HG02981 (cell line): ENCODE measurements at regions not wholly inside any gene's neighbourhood (a gene's known extent, or its start where the extent isn't known, plus 50 kb on each side); places are given as distances from the start of the nearest gene placed in this dataset.
"Not testable (repeated sequence)": the region's sequence is repeated elsewhere in the genome, so short reads cannot be mapped to it uniquely, and the experiment has no call there.

Experiments used
- ATAC-seq: cut with Tn5 transposase; IDR thresholded peaks from one replicate; pipeline ENCODE4 v1.9.1; 2021; ENCODE audit warnings: mild to moderate bottlenecking, moderate library complexity; ENCODE audit not compliant: unreplicated experiment

DNA sequence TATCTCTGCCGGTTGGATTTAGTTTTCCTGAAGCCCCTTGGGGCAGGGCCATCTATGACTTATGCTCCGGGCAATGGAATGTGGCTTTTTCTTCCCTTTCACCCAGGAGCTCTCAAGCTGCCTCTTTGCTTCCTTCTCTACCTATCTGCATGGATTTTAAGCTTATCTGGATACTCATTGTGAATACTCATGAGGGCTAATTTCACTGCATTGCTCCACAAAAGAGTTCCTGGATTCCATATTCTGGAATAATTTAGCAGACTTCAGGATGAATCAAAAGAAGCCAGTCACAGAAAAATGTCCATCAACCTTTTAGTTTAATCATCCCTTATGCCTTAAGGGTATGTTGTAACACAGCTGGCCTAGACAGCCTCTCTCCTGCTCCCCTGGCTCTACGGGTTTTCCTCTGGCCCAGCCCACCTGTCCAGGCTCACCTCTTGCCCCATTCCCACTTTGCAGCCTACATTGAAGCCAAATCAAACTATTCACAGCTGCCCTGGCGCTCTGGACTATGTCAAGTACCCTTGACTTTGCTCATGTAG, 122.8 kb upstream of the RMDN2 start:
- no peak for ATAC-seq

DNA sequence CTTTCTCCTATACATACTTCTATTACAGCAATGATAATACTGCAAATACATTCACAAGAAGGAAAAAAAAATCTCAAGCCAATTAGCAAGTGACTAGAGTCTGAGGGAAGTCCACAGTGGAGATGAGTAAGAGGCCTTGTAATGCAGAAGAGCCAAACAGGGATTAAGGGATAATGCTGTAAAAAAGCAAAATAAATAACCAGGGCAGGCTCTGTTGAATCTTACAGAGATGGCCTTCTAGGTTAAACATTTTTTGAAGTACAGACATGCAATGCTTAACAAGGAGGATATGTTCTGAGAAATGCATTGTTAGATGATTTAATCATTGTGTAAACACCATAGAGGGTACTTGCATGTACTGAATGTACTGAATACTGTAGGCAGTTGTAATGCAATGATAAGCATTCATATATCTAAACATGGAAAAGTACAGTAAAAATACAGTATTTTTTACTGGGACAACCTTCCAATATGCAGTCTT, 122.1 kb upstream of the RMDN2 start:
- no peak for ATAC-seq

DNA sequence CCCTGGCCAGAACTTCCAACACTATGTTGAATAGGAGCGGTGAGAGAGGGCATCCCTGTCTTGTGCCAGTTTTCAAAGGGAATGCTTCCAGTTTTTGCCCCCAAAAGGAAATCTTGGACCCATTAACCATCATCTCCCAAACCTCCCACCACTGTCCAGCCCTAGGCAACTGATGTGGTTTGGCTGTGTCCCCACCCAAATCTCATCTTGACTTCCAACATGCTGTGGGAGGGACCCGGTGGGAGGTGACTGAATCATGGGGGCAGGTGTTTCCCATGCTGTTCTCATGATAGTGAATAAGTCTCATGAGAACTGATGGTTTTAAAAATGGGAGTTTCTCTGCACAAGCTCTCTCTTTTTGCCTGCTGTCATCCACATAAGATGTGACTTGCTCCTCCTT, 119.1 kb upstream of the RMDN2 start:
- not testable (repeated sequence) for ATAC-seq

DNA sequence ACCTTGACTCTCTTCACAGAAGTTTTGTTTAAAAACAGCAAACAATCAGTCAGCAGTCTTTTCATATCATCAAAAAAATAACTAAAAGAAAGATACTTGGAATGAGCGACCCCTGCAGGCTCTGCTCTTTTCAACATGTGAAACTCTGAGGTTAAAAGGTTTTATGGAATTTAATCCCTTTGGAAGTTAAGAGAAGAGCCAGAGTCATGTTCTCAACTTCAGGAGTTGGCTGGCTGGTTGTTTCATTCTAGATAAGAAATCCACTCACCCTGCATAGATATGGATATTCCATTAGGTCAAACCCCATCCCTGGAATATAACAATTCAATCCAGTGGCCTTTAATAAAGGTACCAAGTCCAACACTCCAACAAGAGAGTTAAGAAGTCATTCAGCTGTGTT, 115.6 kb upstream of the RMDN2 start:
- no peak for ATAC-seq

GRCh38 chr2:37809931-37810570, 115.0 kb upstream of the RMDN2 start:
- no peak for ATAC-seq

DNA sequence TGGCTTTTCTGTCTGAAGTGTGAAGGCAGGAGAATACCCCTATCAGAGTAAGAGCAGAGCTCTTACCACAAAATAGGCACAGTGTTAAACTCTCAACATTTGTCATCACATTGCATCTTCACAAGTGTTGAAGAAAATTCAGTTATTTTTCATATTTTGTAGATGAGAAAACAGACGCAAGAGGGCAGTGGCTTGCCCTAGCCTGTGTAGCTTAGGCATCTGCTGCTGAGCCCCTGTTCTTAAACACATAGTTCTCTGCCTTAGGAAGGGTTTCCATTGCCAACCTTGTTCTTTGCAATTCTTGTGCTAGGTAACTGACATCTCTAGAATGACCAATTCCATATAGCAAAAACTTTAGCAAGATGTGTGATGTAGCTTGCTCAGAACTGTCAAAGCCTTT, 112.7 kb upstream of the RMDN2 start:
- ATAC-seq: no peak

- ATAC-seq: no peak
Observed at GRCh38 chr2:37812941-37813730, 112.0 kb upstream of the RMDN2 start.

DNA sequence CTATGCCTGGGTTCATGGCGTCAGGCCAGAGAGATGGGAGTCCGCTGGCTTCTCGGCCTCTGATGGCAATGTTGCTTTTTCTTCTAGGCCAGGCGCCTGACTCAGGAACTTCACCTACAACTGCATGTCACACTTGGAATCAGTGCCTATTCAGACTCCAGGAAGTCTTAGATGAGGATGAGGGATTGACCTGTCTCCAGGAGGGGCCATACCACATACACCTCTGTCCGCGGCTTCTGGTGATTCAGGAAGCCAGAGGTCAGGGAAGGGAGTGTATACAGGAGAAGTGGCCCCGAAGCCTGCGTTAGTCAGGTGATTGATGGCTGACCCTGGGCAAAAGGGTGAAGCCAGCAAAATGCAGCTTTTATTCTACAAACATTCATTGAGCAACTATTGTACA, 109.1 kb upstream of the RMDN2 start:
- ATAC-seq: no peak

GRCh38 chr2:37816686-37817085, 108.4 kb upstream of the RMDN2 start:
- no peak for ATAC-seq

- no peak for ATAC-seq
Observed at GRCh38 chr2:37819186-37819585, 105.9 kb upstream of the RMDN2 start.

DNA sequence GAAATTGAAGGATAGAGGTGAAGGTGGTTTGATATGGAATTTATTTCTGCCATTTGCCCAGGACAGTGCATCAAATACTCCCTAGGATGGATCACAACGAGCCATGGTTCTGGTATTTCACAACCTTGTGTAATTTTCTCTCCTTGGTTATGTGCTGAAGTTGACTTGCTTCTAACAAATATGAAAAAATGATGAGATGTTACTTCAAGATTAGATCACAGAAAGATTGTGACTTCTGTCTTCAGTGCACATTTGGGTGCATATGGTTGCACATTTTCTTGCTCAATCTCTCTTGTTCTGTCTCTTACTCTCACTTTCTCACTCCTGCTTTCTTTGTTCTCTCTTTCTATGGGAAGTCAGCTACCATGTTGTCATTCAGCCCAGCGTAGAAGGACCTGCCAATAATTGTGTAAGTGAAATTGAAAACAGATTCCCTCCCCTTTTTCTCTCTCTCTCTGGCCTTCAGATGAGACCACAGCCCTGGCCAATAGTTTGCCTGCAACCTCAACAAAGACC, 104.6 kb upstream of the RMDN2 start:
- ATAC-seq: no peak

- no peak for ATAC-seq
Observed at GRCh38 chr2:37825586-37825985, 99.5 kb upstream of the RMDN2 start.

DNA sequence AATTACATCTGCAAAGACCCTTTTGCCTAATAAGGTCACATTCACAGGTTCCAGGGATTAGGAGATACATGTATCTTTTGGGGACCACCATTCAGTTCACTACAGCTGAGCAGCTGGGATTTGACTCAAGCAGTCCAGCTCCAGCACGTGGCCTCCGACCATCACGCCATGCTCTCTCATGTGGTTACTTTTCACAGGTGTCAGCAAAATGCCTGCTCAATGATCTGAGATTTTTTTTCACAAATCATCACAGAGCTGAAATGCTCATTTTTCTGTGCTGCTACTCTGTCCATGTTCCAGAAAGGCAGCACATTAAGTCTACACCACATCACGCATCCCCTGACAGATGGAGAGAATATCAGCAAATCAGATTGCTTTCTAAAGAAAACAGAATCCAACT, 98.5 kb upstream of the RMDN2 start:
- no peak for ATAC-seq

GRCh38 chr2:37827455-37827854, 97.6 kb upstream of the RMDN2 start:
- ATAC-seq: no peak

GRCh38 chr2:37827911-37828511, 97.1 kb upstream of the RMDN2 start:
- no peak for ATAC-seq

- no peak for ATAC-seq
Observed at GRCh38 chr2:37829202-37829601, 95.9 kb upstream of the RMDN2 start.

DNA sequence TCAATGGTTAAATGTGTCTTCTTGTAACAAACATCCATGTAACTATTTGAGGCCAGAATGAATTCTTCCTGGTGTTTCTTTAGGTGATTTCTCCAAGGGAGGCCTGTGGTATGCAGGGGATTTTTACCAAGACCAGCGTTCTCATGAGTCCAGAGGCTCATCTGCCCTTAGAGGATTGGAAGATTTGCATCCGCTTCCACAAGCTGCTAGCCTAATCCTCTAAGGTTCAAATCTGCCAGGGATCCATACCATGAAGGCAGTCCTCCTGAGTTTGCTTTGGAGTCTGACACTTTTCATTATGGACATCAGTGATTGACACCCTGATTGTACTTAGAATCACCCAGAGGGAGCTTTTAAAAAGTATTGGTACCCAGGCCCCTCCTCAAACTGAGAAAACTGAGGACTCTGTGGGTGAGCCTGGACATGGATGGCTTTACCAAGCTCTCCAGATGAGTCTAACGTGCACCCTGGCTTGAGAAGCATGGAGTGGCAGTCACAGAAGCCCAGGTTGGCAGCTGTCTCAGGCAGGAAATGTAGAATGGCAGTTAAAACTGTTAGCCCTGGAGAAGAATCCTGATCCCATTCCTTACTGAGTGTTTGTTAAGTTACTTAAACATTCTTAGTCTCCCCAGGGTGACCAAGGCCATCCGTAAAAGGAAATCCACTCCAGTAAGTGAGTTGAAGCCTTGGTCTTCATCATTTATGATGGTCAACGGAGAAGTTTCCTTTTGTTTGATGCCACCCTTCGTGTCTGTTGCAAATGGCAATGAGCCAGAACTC, 95.3 kb upstream of the RMDN2 start:
- ATAC-seq: no peak

DNA sequence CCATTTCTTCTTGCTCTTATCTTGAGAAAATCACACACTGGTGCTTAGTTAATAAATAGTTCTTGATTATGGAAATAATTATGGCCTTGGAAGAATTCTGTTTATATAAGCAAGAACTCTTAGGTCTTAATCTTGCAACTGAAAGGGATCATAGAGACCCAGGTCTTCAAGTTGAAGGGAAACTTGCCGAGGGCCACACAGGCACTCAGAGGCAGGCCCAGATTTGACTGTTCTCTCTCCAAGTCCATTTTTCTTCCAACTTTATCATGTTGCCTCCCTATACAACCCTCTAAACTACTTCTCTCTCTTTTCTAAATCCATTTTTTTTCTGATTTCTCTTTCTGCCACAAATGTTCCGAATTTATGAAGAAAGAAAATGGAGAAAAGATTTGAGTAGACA, 94.5 kb upstream of the RMDN2 start:
- no peak for ATAC-seq

GRCh38 chr2:37831081-37831780, 93.9 kb upstream of the RMDN2 start:
- no peak for ATAC-seq

- no peak for ATAC-seq
Observed at GRCh38 chr2:37832590-37833197, 92.4 kb upstream of the RMDN2 start.
